RPMI7951 (cell line): ENCODE measurements at regions not wholly inside any gene's neighbourhood (a gene's known extent, or its start where the extent isn't known, plus 50 kb on each side); places are given as distances from the start of the nearest gene placed in this dataset.
A peak's percentile ranks its signal among the peaks of the same experiment; 100 is the strongest.
"Not testable (repeated sequence)": the region's sequence is repeated elsewhere in the genome, so short reads cannot be mapped to it uniquely, and the experiment has no call there.

Experiments used
- DNase-seq: peaks from one replicate; pipeline ENCODE4 v3.0.0-alpha.2; 2012; ENCODE audit warnings: low read depth

DNA sequence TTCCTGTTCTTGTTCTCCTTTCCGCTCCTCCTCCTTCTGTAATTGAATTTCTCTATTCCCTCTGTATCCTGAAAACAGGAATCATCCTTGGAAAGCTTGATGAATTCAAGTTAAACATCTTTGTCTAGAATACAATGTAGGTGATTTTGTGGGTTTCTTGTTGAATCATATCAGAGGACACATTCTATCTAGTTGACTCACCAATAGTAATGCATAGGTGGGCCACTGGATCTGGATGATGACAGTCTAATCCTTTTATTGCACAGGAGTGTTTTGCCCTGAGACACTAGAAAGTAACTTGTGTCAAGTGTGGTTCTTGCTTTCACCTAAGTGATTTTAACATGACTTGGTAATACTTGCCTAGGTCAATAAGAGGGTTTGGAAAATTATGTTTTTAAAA, 164.3 kb downstream of the RFPL4B start:
- no peak for DNase-seq

DNA sequence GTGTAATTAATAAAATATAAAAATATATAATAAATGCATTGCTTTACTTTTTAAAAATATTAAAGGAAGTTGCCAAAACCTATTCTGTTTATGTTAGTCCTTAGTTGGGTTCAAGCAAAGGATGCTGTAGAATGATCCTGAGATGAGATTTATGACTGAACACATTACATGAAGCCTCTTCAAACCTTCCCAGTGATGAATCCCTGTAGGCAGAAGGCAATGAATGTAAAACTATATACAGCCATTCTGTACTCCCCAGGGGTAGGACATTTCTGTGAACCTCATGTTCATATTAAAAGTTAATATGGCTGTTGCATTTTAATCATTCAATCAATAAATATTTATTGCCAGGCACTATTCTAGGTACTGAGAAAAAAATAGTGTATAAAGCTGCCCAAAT, 166.0 kb downstream of the RFPL4B start:
- no peak for DNase-seq

- no peak for DNase-seq
Observed at GRCh38 chr6:112522587-112522986, 175.5 kb downstream of the RFPL4B start.

DNA sequence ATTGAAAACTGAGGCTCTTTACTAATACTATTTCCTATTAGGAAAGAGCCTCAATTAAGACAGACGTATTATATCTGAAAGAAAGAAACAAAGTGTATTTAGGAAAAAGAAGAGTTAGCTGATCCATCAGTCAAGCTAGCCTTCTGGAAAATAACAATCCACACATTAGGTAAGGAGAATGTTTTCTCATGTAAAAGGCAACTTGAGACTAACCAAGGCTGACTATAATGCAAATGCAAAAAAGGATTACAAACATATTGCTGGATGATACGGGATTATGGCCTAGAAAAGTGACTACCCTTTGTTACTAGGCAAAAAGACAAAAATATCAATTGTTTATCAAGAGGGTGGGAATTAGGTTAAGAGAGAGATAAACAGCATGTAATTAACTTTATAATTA, 176.9 kb downstream of the RFPL4B start:
- DNase-seq = no peak

- DNase-seq = no peak
Observed at GRCh38 chr6:112525749-112526148, 178.6 kb downstream of the RFPL4B start.

- DNase-seq = no peak
Observed at GRCh38 chr6:112526594-112526993, 179.5 kb downstream of the RFPL4B start.

DNA sequence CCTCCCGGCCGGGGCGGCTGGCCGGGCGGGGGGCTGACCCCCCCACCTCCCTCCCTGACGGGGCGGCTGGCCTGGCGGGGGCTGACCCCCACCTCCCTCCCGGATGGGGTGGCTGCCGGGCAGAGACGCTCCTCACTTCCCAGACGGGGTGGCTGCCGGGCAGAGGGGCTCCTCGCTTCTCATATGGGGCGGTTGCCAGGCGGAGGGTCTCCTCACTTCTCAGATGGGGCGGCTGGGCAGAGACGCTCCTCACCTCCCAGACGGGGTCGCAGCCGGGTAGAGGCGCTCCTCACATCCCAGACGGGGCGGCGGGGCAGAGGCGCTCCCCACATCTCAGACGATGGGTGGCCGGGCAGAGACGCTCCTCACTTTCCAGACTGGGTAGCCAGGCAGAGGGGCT, 181.2 kb downstream of the RFPL4B start:
- not testable (repeated sequence) for DNase-seq

DNA sequence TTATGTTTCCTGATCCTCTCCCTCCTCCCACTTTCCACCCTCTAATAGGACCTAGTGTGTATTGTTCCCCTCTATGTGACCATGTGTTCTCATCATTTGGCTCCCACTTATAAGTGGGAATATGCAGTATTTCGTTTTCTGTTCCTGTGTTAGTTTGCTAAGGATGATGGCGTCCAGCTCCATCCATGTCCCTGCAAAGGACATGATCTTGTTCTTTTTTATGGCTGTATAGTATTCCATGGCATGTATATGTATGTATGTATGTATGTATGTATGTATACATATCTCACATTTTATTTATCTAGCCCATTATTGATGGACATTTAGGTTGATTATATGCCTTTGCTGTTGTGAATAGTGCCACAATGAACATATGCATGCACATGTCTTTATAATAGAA, 188.7 kb downstream of the RFPL4B start:
- no peak for DNase-seq

DNA sequence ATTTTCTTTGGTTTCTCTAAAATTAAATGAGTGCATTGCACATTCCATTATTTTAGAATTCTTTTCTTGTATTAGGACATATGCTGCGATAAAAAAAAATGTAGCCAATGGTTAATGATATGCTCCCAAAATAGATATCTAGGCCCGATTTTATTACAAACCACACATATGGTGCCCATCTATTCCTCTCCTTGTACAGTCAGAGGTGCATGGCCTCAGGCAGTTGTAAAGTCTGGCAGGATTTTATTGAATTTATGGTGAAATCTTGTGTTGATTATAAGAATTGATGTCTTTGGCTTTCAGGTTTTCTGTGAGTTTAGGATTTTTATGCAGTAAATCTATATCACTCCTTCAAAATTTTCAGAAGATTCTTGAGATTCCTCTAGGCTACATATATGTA, 192.2 kb downstream of the RFPL4B start:
- peak; percentile 61 for DNase-seq

- DNase-seq = peak; percentile 14
Observed at GRCh38 chr6:112541847-112542246, 194.7 kb downstream of the RFPL4B start.

- not testable (repeated sequence) for DNase-seq
Observed at GRCh38 chr6:112547321-112548085, 200.4 kb downstream of the RFPL4B start.

DNA sequence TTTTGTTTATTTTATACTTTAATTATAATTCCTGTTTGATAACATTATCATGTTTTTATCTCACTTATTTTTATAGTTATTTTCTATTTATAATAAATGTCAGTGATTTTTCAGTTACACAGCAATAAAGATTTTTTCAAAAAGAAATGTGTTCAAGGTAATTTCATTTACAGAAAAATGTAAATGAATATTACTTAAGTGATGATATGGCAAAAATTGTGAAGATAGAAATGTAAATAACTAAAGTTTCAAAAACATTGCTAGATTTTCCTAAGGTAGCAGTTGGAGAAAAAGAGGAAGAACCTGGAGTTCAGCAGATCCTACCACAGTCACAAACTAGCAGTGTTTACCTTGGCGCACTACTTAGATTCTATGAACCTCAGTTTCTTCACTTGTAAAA, 202.6 kb downstream of the RFPL4B start:
- no peak for DNase-seq

GRCh38 chr6:112557435-112557834, 210.3 kb downstream of the RFPL4B start:
- DNase-seq = no peak

GRCh38 chr6:112557961-112558360, 210.8 kb downstream of the RFPL4B start:
- no peak for DNase-seq

DNA sequence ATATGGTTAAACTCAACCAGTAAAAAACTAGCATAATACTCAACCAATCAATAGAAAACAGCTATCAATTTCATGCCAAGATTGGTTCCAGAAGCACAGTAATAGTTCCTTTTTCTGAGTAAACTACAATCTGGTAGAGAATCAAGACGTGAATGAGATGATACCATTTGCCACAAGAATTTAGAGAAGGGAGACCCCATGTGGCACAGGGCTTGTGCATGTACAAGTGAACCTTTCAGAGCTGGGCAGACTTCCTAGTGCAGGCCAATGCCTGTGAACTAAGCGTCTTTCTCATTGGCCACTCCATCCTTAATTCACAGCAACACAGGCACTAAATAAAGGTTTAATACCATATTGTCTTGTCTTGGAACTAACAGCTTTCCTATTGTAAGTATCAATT, 213.5 kb downstream of the RFPL4B start:
- DNase-seq = peak; percentile 22

GRCh38 chr6:112562301-112563231, 215.4 kb downstream of the RFPL4B start:
- DNase-seq = peak; percentile 8

DNA sequence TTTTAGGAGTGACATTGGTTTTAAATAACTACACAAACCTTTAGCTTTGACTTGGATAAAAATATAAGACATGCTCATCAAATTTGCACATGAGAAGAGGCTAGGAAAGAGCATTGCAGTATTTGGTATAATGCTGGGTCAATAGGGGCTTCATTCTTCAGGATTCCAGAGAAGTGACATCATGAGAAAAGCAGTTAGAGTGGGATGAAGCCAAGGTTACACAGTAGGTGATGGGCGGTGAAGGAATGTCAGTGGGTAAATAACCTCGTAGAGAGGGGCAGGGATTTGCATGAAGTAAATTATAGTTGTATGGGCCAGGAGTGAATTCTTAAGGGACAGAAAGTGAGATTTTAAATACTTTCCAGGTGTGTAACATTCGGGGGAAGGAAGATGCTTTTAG, 216.2 kb downstream of the RFPL4B start:
- DNase-seq = peak; percentile 38

- DNase-seq = no peak
Observed at GRCh38 chr6:112568066-112568465, 220.9 kb downstream of the RFPL4B start.

- DNase-seq = no peak
Observed at GRCh38 chr6:112571488-112572270, 224.5 kb downstream of the RFPL4B start.

- DNase-seq = no peak
Observed at GRCh38 chr6:112574190-112574589, 227.1 kb downstream of the RFPL4B start.

DNA sequence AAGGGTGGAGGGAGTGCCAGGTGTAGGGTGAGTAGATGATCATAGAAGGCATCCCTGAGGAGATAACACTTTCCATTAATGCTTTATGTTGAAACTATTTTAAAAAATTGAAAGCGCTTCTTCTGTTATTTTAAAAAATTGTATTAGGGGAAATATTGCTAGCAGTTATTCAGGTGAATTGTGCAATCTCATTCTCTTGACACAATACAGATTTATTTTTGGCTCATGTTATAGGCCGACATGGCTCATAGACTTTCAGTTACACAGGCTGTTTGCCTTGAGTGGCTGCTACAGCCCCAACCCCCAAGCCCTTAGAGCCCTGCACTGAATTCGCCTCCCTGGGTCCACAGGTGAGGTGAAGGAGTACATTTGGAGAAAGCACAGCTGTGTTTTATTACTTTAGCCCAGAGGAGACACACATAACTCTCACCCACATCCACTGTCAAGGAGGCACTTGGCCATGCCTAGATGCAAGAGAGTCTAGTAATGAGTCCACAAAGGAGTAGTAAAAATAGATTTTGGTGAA, 228.2 kb downstream of the RFPL4B start:
- DNase-seq = no peak

DNA sequence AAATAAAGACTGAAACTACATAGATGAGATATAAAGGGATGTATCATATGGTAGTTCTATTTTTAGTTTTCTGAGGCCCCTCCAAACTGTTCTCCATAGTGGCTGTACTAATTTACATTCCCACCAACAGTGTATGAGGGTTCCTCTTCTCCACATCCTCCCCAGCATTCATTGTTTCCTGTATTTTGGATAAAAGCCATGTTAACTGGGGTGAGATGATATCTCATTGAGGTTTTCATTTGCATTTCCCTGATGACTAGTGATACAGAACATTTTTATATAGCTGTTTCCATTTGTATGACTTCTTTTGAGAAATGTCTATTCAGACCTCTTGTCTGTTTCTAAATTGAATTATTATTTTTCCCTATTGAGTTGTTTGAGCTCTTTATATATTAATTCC, 229.3 kb downstream of the RFPL4B start:
- DNase-seq = peak; percentile 67
